OCI-LY7 (cell line): ENCODE measurements at regions not wholly inside any gene's neighbourhood (a gene's known extent, or its start where the extent isn't known, plus 50 kb on each side); places are given as distances from the start of the nearest gene placed in this dataset.

Source experiments
- CTCF ChIP-seq: fragments of 200-600 bp; sonication (generic); conservative IDR thresholded peaks from 2 replicates; pipeline ENCODE4 v1.5.1; 2014; ENCODE audit warnings: mild to moderate bottlenecking, antibody characterized with exemption, low read length, moderate library complexity, mixed read lengths
- EZH2phosphoT487 ChIP-seq: fragments of 200-600 bp; sonication (generic); IDR thresholded peaks from 2 replicates; pipeline ENCODE4 v1.6.1; 2018; ENCODE audit warnings: low read depth, borderline replicate concordance, mild to moderate bottlenecking, mixed run types, antibody characterized with exemption, low read length, moderate library complexity, mixed read lengths

GRCh38 chr18:30676053-30676480 is 366.5 kb downstream of the DSC3 start:
- TF ChIP-seq EZH2phosphoT487 (no peak), CTCF (no peak)
